WI38 (cell line): ENCODE measurements at regions not wholly inside any gene's neighbourhood (a gene's known extent, or its start where the extent isn't known, plus 50 kb on each side); places are given as distances from the start of the nearest gene placed in this dataset.

ENCODE experiments used
- H3K4me3 ChIP-seq: 2 replicates; pipeline ENCODE4 v1.5.1; 2011; ENCODE audit warnings: low read depth, mild to moderate bottlenecking, control low read depth, low read length
- CTCF ChIP-seq: IDR thresholded peaks from 2 replicates; pipeline ENCODE4 v1.5.1; 2012; ENCODE audit warnings: low read depth, mild to moderate bottlenecking, control low read depth, low read length

GRCh38 chr6:150651808-150652470 is 52.3 kb downstream of the PLEKHG1 start:
- no peak for TF ChIP-seq CTCF
- H3K4me3 ChIP-seq, result no peak overlapping the region

GRCh38 chr6:150652848-150653613 is 53.3 kb downstream of the PLEKHG1 start:
- no peak for TF ChIP-seq CTCF
- H3K4me3 ChIP-seq, result no peak overlapping the region

- no peak for TF ChIP-seq CTCF
- H3K4me3 ChIP-seq, result no peak overlapping the region
These were observed 54.9 kb downstream of the PLEKHG1 start for GRCh38 chr6:150654608-150655007.

- H3K4me3 ChIP-seq, result no peak overlapping the region
- no peak for TF ChIP-seq CTCF
These were observed 56.5 kb downstream of the PLEKHG1 start for GRCh38 chr6:150656156-150656555.

- TF ChIP-seq CTCF, result no peak
- H3K4me3 ChIP-seq, result no peak overlapping the region
These were observed 58.7 kb downstream of the PLEKHG1 start for GRCh38 chr6:150658421-150658820.

- TF ChIP-seq CTCF, result no peak
These were observed 59.5 kb downstream of the PLEKHG1 start for GRCh38 chr6:150659046-150659763.

More at GRCh38 chr6:150659046-150659763, 59.5 kb downstream of the PLEKHG1 start:
- H3K4me3 ChIP-seq, result no peak overlapping the region
